ENCODE measurements at regions not wholly inside any gene's neighbourhood (a gene's known extent, or its start where the extent isn't known, plus 50 kb on each side); places are given as distances from the start of the nearest gene placed in this dataset.

GRCh38 chr18:39105104-39105503 is 1539.5 kb upstream of the CELF4 start:
- TF ChIP-seq POLR2AphosphoS5 (IDR thresholded peaks at IDR 0.05; ENCODE audit: low read depth, low read length) = no peak
- no peak for TF ChIP-seq TAF1 (IDR thresholded peaks at IDR 0.05; ENCODE audit: borderline replicate concordance, insufficient read depth, low read length)

All from PFSK-1 (cell line).